ENCODE measurements at regions not wholly inside any gene's neighbourhood (a gene's known extent, or its start where the extent isn't known, plus 50 kb on each side); places are given as distances from the start of the nearest gene placed in this dataset.
"Not testable (repeated sequence)": the region's sequence is repeated elsewhere in the genome, so short reads cannot be mapped to it uniquely, and the experiment has no call there.

GRCh38 chr1:80582980-80583379, 1217.8 kb upstream of the ADGRL2 start:
- intact Hi-C loops (cut with micrococcal nuclease): no loop called here
- H3K36me3 Mint-ChIP-seq (ENCODE audit: low read depth): no peaks in the 10 kb centered on the region
- no peak for DNase-seq (ENCODE audit: low spot score)
- H3K4me1 Mint-ChIP-seq (ENCODE audit: low read depth): no peaks in the 10 kb centered on the region
- no peak overlapping the region for H3K4me3 Mint-ChIP-seq
- no peak overlapping the region for H3K27ac Mint-ChIP-seq
- H3K27me3 Mint-ChIP-seq (ENCODE audit: insufficient read depth): no peaks in the 10 kb centered on the region
- H3K9me3 Mint-ChIP-seq: peaks cover 18% of the 10 kb centered on the region

DNA sequence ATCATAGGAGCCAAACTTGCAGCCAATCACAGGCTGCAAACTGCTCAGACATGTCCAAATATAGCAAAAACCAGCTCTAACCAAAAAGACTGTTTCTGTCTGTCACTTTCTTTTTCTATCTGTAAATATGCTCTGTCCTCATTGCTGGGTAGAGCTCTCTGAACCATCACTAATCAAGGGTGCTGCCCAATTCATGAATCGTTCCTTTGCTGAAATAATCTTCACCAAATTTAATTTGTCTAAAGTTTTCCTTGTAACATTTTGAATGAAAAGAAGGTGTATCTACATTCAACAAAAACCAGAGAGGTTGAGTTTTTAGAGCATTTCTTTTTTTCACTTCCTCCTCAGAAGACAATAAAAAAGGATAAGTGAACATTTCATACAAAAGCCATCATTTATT, 1221.7 kb upstream of the ADGRL2 start:
- intact Hi-C loops (cut with micrococcal nuclease): no loop called here
- no peaks in the 10 kb centered on the region for H3K27me3 Mint-ChIP-seq (ENCODE audit: insufficient read depth)

DNA sequence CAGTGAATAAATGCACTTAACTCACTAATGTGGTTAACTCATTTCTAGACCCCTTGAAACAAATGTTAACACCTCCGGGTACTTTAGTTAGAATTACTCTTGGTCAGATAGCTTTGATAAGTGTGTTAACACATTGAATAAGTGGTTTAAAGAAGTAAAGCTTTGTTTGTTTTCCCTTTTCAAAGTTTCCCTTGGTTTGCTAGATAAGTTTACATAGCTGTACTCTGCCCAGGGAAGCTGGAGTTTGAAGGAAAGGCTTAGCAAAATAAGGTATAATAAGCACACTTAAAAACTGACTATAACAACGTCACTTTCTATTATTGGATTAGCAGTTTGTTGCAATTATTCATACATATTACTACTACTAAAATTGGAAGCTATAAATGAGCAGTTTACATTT, 1233.9 kb upstream of the ADGRL2 start:
- H3K36me3 Mint-ChIP-seq (ENCODE audit: low read depth): no peaks in the 10 kb centered on the region
- no peak overlapping the region for H3K27ac Mint-ChIP-seq
- H3K9me3 Mint-ChIP-seq: peaks cover 4% of the 10 kb centered on the region
- H3K4me3 Mint-ChIP-seq: no peak overlapping the region
- DNase-seq (ENCODE audit: low spot score): no peak
- intact Hi-C loops (cut with micrococcal nuclease): no loop called here
- no peaks in the 10 kb centered on the region for H3K4me1 Mint-ChIP-seq (ENCODE audit: low read depth)
- no peaks in the 10 kb centered on the region for H3K27me3 Mint-ChIP-seq (ENCODE audit: insufficient read depth)

More for the DNA sequence above, 1221.7 kb upstream of the ADGRL2 start:
- Mint-ChIP-seq H3K36me3 (ENCODE audit: low read depth) (no peaks in the 10 kb centered on the region), H3K4me1 (ENCODE audit: low read depth) (no peaks in the 10 kb centered on the region), H3K27ac (no peak overlapping the region), H3K4me3 (no peak overlapping the region), H3K9me3 (peaks cover 11% of the 10 kb centered on the region)
- DNase-seq (ENCODE audit: low spot score): no peak

DNA sequence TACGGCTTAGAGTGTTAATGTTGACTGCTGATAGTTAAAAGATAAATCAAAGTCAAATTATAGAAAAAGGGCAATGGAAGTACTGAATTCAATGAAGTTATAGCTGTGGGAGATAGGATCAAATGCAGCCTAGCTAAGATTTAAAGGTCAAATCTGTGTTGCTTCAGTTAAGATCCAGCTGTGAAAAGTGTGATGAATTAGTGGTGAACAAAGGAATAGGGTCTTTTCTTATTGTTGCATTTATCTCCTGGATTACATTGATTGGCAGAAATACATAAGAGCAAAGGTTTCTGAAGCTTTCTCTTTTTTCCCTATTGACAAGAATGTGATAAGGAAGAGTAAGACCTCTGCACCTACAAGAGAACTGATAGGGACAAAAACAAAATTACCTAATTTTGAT, 1234.6 kb upstream of the ADGRL2 start:
- H3K9me3 Mint-ChIP-seq: no peaks in the 10 kb centered on the region
- H3K27me3 Mint-ChIP-seq (ENCODE audit: insufficient read depth): no peaks in the 10 kb centered on the region
- intact Hi-C loops (cut with micrococcal nuclease): no loop called here
- no peak for DNase-seq (ENCODE audit: low spot score)
- H3K4me3 Mint-ChIP-seq: no peak overlapping the region
- H3K27ac Mint-ChIP-seq: no peak overlapping the region
- H3K4me1 Mint-ChIP-seq (ENCODE audit: low read depth): no peaks in the 10 kb centered on the region
- H3K36me3 Mint-ChIP-seq (ENCODE audit: low read depth): no peaks in the 10 kb centered on the region

DNA sequence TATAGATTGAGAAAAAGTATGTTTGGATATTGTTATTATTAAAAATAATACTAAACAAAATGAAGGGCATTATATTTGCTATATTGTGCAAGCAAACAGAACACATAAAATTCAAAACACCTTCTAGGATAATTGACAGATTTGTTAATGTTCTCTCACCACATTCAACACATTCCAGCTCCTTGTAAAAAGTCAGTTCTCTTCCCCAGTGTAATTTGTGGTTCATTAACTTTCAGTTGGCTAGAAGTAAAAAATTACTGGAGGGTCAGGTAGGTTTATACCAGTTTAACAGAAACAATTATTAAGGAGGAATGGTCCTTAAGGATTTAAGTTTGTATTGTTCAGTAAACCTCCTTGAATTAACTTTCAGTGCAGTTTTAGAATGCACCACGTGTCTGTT, 1235.3 kb upstream of the ADGRL2 start:
- intact Hi-C loops (cut with micrococcal nuclease): no loop called here
- no peak overlapping the region for H3K27ac Mint-ChIP-seq
- H3K27me3 Mint-ChIP-seq (ENCODE audit: insufficient read depth): no peaks in the 10 kb centered on the region
- no peaks in the 10 kb centered on the region for H3K4me1 Mint-ChIP-seq (ENCODE audit: low read depth)
- no peaks in the 10 kb centered on the region for H3K9me3 Mint-ChIP-seq
- no peak overlapping the region for H3K4me3 Mint-ChIP-seq
- no peak for DNase-seq (ENCODE audit: low spot score)
- H3K36me3 Mint-ChIP-seq (ENCODE audit: low read depth): no peaks in the 10 kb centered on the region

DNA sequence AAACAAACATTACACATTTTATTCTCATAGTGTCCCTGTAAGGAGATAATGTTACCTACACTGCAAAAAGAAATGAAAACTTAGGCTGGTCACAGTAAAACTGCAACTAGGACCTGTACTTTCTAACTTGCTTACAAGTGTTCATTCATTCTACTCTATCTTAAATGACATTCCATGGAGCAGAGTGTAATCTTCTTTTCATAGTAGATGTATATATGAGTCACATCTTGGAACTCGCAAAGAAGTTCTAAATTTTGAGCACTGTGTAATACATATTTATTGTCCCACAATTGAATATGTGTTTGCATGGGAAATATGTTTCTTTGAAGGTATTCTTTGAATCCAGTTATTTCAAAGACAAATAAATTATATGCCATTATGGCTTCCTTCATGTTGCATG, 1258.5 kb upstream of the ADGRL2 start:
- Mint-ChIP-seq H3K27ac (no peak overlapping the region), H3K4me1 (ENCODE audit: low read depth) (no peaks in the 10 kb centered on the region), H3K9me3 (no peaks in the 10 kb centered on the region), H3K4me3 (no peak overlapping the region), H3K27me3 (ENCODE audit: insufficient read depth) (no peaks in the 10 kb centered on the region), H3K36me3 (ENCODE audit: low read depth) (no peaks in the 10 kb centered on the region)
- no peak for DNase-seq (ENCODE audit: low spot score)
- intact Hi-C loops (cut with micrococcal nuclease): no loop called here

DNA sequence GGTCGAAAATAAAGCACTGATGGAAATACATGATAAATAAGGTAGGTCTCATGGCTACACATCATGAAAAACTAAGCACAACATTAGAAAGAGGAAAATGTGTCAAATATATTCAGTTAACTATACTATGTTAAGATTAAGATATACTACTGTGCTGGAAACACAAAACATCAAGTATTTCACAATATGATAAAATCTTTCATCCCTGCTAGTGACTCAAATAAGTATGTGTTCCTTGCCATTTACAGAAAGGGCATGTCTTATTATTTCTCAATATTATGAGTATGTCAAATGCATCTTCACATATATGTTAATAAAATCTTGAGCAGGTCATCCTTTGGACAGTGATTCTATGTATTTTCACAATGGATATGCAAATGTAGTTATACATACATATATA, 1260.1 kb upstream of the ADGRL2 start:
- intact Hi-C loops (cut with micrococcal nuclease): no loop called here
- no peaks in the 10 kb centered on the region for H3K27me3 Mint-ChIP-seq (ENCODE audit: insufficient read depth)
- H3K9me3 Mint-ChIP-seq: no peaks in the 10 kb centered on the region
- H3K36me3 Mint-ChIP-seq (ENCODE audit: low read depth): no peaks in the 10 kb centered on the region
- H3K27ac Mint-ChIP-seq: no peak overlapping the region
- no peaks in the 10 kb centered on the region for H3K4me1 Mint-ChIP-seq (ENCODE audit: low read depth)
- H3K4me3 Mint-ChIP-seq: no peak overlapping the region
- DNase-seq (ENCODE audit: low spot score): no peak

DNA sequence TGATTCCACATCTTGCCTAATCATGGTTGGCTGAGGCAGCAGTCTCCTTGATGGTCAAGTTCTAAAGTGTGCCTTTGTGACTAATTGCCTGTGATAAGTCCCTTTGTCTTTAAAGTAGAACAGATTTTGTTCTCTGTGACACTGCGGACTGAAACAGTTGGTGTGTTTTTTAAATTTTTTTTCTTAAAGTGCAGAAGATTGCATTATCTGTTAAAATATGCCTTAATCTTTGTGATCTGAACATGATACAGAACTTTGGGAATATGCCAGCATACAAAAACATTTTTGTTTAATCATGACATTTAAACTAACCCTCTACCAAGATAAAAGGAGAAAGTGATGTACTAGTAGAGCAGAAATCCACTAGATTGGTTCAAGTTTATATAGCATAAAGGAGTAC, 1260.6 kb upstream of the ADGRL2 start:
- no peak for DNase-seq (ENCODE audit: low spot score)
- no peak overlapping the region for H3K4me3 Mint-ChIP-seq
- no peaks in the 10 kb centered on the region for H3K9me3 Mint-ChIP-seq
- H3K36me3 Mint-ChIP-seq (ENCODE audit: low read depth): no peaks in the 10 kb centered on the region
- no peaks in the 10 kb centered on the region for H3K27me3 Mint-ChIP-seq (ENCODE audit: insufficient read depth)
- no peaks in the 10 kb centered on the region for H3K4me1 Mint-ChIP-seq (ENCODE audit: low read depth)
- no peak overlapping the region for H3K27ac Mint-ChIP-seq
- intact Hi-C loops (cut with micrococcal nuclease): no loop called here

GRCh38 chr1:80539298-80539697, 1261.4 kb upstream of the ADGRL2 start:
- H3K4me1 Mint-ChIP-seq (ENCODE audit: low read depth); H3K9me3 Mint-ChIP-seq; H3K4me3 Mint-ChIP-seq; DNase-seq (ENCODE audit: low spot score); H3K36me3 Mint-ChIP-seq (ENCODE audit: low read depth); H3K27ac Mint-ChIP-seq; intact Hi-C loops (cut with micrococcal nuclease); H3K27me3 Mint-ChIP-seq (ENCODE audit: insufficient read depth): not testable (repeated sequence)

DNA sequence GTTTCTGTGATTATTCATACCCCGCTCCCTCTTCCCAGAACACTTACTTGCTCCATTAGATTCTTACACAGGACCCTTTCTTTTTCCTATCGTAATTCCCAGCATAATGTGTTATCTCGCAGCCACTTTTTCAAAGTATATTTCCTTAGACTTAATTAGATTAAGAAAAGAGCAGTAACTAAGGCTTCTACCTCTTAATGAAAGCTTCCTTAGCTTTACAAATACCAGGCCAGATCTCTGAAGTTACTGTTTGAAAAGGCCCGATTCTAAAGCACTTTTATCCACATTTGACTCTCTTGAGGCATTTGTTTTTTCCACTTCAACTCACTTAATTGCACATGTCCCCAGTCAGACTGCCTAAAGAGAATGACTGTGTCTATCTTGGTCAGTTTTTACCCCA, 1264.3 kb upstream of the ADGRL2 start:
- Mint-ChIP-seq H3K4me3 (no peak overlapping the region), H3K27me3 (ENCODE audit: insufficient read depth) (no peaks in the 10 kb centered on the region), H3K9me3 (no peaks in the 10 kb centered on the region), H3K27ac (no peak overlapping the region), H3K36me3 (ENCODE audit: low read depth) (no peaks in the 10 kb centered on the region), H3K4me1 (ENCODE audit: low read depth) (no peaks in the 10 kb centered on the region)
- intact Hi-C loops (cut with micrococcal nuclease): no loop called here
- no peak for DNase-seq (ENCODE audit: low spot score)

- H3K27me3 Mint-ChIP-seq (ENCODE audit: insufficient read depth): no peaks in the 10 kb centered on the region
- no peak for DNase-seq (ENCODE audit: low spot score)
- intact Hi-C loops (cut with micrococcal nuclease): no loop called here
- no peaks in the 10 kb centered on the region for H3K36me3 Mint-ChIP-seq (ENCODE audit: low read depth)
- H3K27ac Mint-ChIP-seq: no peak overlapping the region
- no peaks in the 10 kb centered on the region for H3K9me3 Mint-ChIP-seq
- no peak overlapping the region for H3K4me3 Mint-ChIP-seq
- no peaks in the 10 kb centered on the region for H3K4me1 Mint-ChIP-seq (ENCODE audit: low read depth)
These were observed 1265.3 kb upstream of the ADGRL2 start for GRCh38 chr1:80535466-80535865.

- H3K36me3 Mint-ChIP-seq (ENCODE audit: low read depth): no peaks in the 10 kb centered on the region
- H3K4me1 Mint-ChIP-seq (ENCODE audit: low read depth): no peaks in the 10 kb centered on the region
- intact Hi-C loops (cut with micrococcal nuclease): no loop called here
- H3K27ac Mint-ChIP-seq: no peak overlapping the region
- DNase-seq (ENCODE audit: low spot score): no peak
- H3K9me3 Mint-ChIP-seq: no peaks in the 10 kb centered on the region
- H3K4me3 Mint-ChIP-seq: no peak overlapping the region
- no peaks in the 10 kb centered on the region for H3K27me3 Mint-ChIP-seq (ENCODE audit: insufficient read depth)
These were observed 1266.0 kb upstream of the ADGRL2 start for GRCh38 chr1:80534606-80535360.

DNA sequence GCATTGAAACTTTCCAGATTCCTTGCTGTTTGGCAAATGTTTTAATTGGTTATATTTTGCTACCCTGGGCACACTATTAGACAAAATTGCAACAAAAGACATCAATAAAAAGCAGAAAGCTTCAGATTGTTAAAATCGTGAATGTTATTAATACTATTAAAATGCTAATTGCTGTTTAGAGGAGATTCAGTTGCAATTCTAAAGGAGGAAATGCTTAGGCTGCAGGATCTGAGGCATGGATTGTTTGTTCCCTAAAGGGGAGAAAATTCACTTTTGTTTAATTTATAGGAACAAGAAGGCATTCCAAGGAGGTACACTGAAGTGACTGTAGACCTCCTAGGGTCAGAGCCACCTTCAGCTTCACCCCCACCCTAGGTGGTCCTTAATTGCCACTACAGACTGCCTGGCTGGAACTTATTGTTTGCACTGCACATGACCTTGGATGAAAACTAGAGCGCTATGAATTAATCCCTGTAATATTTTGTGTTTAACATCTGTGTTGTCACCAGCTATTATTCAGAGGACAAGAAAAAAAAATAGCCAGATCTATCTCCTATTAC, 1266.9 kb upstream of the ADGRL2 start:
- DNase-seq (ENCODE audit: low spot score): no peak
- Mint-ChIP-seq H3K27ac (no peak overlapping the region), H3K9me3 (no peaks in the 10 kb centered on the region), H3K36me3 (ENCODE audit: low read depth) (no peaks in the 10 kb centered on the region), H3K4me1 (ENCODE audit: low read depth) (no peaks in the 10 kb centered on the region), H3K4me3 (no peak overlapping the region), H3K27me3 (ENCODE audit: insufficient read depth) (no peaks in the 10 kb centered on the region)
- intact Hi-C loops (cut with micrococcal nuclease): no loop called here

- intact Hi-C loops (cut with micrococcal nuclease): no loop called here
- Mint-ChIP-seq H3K36me3 (ENCODE audit: low read depth) (no peaks in the 10 kb centered on the region), H3K27me3 (ENCODE audit: insufficient read depth) (no peaks in the 10 kb centered on the region), H3K27ac (no peak overlapping the region), H3K9me3 (no peaks in the 10 kb centered on the region), H3K4me3 (no peak overlapping the region), H3K4me1 (ENCODE audit: low read depth) (no peaks in the 10 kb centered on the region)
- no peak for DNase-seq (ENCODE audit: low spot score)
These were observed 1267.6 kb upstream of the ADGRL2 start for GRCh38 chr1:80533093-80533492.

Data from activated T-helper 1 cell treated with anti-CD3 and anti-CD28 coated beads, Interleukin-12 subunit alpha, Interleukin-12 subunit beta, Interleukin-2, Interleukin-4 antibody, amounts not matched to agents 30 ng/mL and 10 ng/mL and 1 ng/mL, durations not matched to agents 14 hours and 24 hours and 36 hours (primary cell).